ENCODE measurements at regions not wholly inside any gene's neighbourhood (a gene's known extent, or its start where the extent isn't known, plus 50 kb on each side); places are given as distances from the start of the nearest gene placed in this dataset.

DNA sequence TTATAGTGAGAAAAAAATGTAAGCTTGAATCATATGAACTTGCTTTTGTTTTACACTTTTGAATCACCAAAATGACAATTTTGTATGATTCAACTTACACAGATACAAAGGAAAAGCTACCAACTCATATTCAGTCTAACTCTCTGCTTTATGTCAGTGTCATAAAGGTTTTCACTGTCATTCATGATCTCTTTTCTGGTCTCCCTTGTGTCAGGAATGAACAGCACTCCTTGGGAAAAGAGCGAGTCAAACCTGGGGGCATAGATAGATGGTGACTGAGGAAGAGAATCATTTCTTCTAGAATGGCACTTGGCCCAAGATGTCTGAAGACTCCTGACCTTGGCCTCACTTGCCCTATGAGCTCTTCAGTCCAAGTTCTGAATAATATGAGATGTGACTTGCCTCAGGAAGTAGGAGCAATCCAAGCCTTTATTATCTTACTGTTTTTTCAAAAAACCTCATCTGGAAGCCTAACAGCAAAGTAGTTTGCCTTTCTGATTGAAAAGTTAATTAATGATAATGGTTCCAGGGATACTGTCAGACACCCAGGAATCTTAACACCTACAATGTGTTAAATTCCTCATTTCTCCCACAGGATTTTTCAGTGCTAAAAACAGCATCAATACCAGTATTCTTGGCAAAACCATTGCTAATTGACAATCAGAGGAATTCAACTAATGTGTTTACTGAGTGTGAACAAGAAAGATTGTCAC lies 270.0 kb upstream of the HSF2 start:
- DNase-seq (ENCODE audit: low spot score in 2 of 2): no peak
- Histone ChIP-seq H3K9me3 (no peaks in the 10 kb centered on the region), H3K36me3 (replicated peaks) (no peaks in the 10 kb centered on the region), H3K27me3 (ENCODE audit: low read depth) (no peaks in the 10 kb centered on the region), H3K4me1 (no peaks in the 10 kb centered on the region), H3K4me3 (no peak overlapping the region)
- in situ Hi-C loops (cut with MboI; ENCODE audit: low sequenced_read_pairs): no loop called here

DNA sequence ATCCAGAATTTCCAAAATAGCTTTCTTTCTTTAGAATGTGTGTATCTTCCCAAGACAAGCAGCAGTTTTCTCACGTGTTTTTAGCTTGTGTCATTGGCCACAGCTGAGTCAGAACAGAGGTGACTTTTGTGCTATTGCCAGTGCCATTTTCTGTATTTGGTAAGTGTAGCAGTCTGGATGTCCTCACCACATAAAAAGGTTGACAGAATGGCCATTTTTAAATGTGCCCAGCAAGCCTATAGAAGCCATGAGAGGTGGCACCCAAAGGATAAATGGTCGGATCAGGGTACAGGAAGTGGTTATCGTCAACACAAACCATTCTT lies 269.5 kb upstream of the HSF2 start:
- no peaks in the 10 kb centered on the region for H3K27me3 ChIP-seq (ENCODE audit: low read depth)
- in situ Hi-C loops (cut with MboI; ENCODE audit: low sequenced_read_pairs): no loop called here
- no peaks in the 10 kb centered on the region for H3K9me3 ChIP-seq
- DNase-seq (ENCODE audit: low spot score in 2 of 2): no peak
- H3K36me3 ChIP-seq (replicated peaks): no peaks in the 10 kb centered on the region
- no peaks in the 10 kb centered on the region for H3K4me1 ChIP-seq
- no peak overlapping the region for H3K4me3 ChIP-seq

DNA sequence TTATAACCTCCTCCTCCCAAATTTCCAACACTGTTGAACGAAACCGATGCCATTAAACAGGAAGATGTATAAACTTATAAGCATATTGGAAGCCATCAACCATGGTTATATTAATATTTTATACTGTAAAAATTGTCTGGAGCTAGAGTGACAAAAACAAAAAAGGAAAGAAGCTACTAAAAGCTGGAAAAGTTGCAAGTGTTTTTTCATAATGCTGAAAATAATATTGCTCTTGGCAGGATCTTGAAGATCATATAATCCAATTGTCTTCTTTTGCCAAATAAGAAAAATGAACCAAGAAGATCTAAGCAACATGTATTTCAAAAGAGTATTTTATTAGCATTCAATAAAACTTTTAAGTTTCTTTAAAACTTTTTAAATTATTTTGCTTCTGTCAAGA lies 268.9 kb upstream of the HSF2 start:
- DNase-seq (ENCODE audit: low spot score in 2 of 2): no peak
- Histone ChIP-seq H3K36me3 (replicated peaks) (no peaks in the 10 kb centered on the region), H3K4me3 (no peak overlapping the region), H3K9me3 (no peaks in the 10 kb centered on the region), H3K27me3 (ENCODE audit: low read depth) (no peaks in the 10 kb centered on the region), H3K4me1 (no peaks in the 10 kb centered on the region)
- in situ Hi-C loops (cut with MboI; ENCODE audit: low sequenced_read_pairs): no loop called here

DNA sequence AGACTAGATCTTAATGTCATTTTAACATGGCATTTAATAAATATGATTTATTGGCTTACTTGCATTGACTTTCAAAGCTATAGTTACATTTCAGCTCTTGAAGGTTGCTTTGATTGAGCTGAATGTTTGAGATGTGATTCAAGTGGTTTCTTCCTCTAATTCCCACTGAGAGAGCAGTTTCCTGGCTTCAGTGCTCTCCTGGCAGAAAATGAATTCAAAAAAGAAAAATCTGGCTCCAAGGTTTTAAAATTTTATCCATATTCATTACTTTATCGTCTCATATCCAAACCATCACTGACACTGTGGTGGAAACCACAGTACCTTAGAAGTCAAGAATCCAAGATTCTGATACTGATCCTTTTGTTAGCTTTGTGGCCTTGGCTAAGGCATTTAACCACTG lies 263.1 kb upstream of the HSF2 start:
- Histone ChIP-seq H3K4me3 (no peak overlapping the region), H3K4me1 (no peaks in the 10 kb centered on the region), H3K27me3 (ENCODE audit: low read depth) (no peaks in the 10 kb centered on the region), H3K9me3 (no peaks in the 10 kb centered on the region), H3K36me3 (replicated peaks) (no peaks in the 10 kb centered on the region)
- no peak for DNase-seq (ENCODE audit: low spot score in 2 of 2)
- in situ Hi-C loops (cut with MboI; ENCODE audit: low sequenced_read_pairs): no loop called here

GRCh38 chr6:122140031-122140430 lies 259.4 kb upstream of the HSF2 start:
- in situ Hi-C loops (cut with MboI; ENCODE audit: low sequenced_read_pairs): no loop called here
- no peaks in the 10 kb centered on the region for H3K27me3 ChIP-seq (ENCODE audit: low read depth)
- DNase-seq (ENCODE audit: low spot score in 2 of 2): no peak
- H3K4me3 ChIP-seq: no peak overlapping the region
- H3K9me3 ChIP-seq: no peaks in the 10 kb centered on the region
- no peaks in the 10 kb centered on the region for H3K4me1 ChIP-seq
- H3K36me3 ChIP-seq (replicated peaks): no peaks in the 10 kb centered on the region

- Histone ChIP-seq H3K9me3 (no peaks in the 10 kb centered on the region), H3K27me3 (ENCODE audit: low read depth) (no peaks in the 10 kb centered on the region), H3K4me3 (no peak overlapping the region), H3K4me1 (no peaks in the 10 kb centered on the region), H3K36me3 (replicated peaks) (no peaks in the 10 kb centered on the region)
- in situ Hi-C loops (cut with MboI; ENCODE audit: low sequenced_read_pairs): no loop called here
- DNase-seq (ENCODE audit: low spot score in 2 of 2): no peak
Measured at GRCh38 chr6:122141246-122141645, 258.2 kb upstream of the HSF2 start.

DNA sequence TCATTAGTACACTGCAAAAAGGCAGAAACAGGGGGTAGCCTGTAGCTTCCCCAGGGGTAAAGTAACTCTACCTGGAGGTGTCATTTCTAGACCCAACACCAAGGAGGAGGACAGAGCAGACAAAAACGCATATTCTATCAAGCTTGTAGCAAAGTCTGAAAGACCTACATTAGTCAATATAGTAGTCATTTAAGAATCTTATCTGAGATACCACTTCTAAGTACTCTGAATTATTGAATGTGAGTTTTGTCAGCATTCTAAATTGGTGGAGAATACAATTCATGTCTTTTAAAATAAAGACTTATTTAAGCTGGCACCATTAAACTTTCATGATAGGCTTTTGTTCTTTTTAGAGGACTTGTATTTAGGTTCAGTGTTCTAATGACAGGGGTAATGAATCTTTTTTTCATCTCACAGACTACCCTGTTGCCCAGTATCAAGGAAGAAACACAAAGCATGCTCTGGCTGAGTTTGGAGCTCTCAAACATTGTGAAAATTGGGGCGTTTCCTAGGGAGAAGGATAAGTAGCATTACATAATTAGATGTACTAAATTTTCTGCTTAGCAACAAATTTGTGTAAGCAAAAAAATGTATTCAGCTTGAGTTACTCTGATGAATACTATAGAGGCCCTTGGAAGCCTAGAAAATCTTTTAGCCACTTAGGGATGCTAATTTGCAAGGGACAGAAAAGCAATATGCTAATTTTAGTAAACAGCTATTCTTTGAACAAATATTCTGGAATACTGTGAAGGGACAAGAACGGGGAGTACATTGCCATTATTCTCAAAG lies 255.4 kb upstream of the HSF2 start:
- H3K4me1 ChIP-seq: no peaks in the 10 kb centered on the region
- no peaks in the 10 kb centered on the region for H3K36me3 ChIP-seq (replicated peaks)
- H3K27me3 ChIP-seq (ENCODE audit: low read depth): no peaks in the 10 kb centered on the region
- no peak overlapping the region for H3K4me3 ChIP-seq
- DNase-seq (ENCODE audit: low spot score in 2 of 2): no peak
- no peaks in the 10 kb centered on the region for H3K9me3 ChIP-seq
- in situ Hi-C loops (cut with MboI; ENCODE audit: low sequenced_read_pairs): no loop called here

DNA sequence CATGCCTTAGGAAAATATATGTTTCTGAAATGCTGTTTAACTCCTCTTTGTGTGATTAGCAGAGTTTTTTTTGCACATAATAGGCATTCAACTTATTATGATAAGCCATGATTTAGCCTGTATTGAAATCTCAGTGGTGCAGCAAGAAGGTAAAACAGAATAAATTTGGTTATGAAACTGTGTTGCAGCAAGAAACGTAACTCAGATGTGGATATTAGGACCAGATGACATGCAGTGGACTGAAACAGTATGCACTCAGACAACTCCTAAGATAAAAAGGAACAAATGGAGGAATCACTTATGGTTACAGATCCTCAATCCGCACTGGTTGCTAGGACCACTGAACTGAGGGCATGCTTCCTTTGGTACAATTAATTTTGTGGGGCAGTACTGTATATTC lies 254.2 kb upstream of the HSF2 start:
- in situ Hi-C loops (cut with MboI; ENCODE audit: low sequenced_read_pairs): no loop called here
- no peaks in the 10 kb centered on the region for H3K36me3 ChIP-seq (replicated peaks)
- no peaks in the 10 kb centered on the region for H3K4me1 ChIP-seq
- no peaks in the 10 kb centered on the region for H3K9me3 ChIP-seq
- H3K4me3 ChIP-seq: no peak overlapping the region
- no peaks in the 10 kb centered on the region for H3K27me3 ChIP-seq (ENCODE audit: low read depth)
- no peak for DNase-seq (ENCODE audit: low spot score in 2 of 2)

DNA sequence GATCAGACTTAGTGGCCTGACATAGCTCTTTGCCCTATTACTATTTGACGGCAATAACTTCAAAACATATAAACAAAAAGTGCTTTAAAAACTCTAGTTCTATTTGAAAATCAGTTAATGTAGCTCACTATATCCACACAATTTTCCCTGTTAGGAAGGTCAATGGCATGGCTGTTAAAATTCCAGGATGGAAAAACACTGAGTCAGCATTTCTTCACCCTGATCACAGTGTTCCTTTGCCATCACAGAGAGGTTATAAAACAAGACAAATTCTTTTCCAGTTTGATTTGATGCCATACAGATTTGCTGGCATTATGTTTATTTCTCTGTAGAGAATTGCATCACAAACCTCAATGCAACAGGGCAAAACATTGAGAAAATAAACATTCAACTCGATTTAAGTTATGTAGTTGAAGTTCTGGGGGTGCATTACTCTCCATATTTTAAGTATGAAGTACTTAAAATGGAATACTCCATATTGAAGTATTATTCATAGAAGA lies 253.7 kb upstream of the HSF2 start:
- Histone ChIP-seq H3K36me3 (replicated peaks) (no peaks in the 10 kb centered on the region), H3K27me3 (ENCODE audit: low read depth) (no peaks in the 10 kb centered on the region), H3K9me3 (no peaks in the 10 kb centered on the region), H3K4me3 (no peak overlapping the region), H3K4me1 (no peaks in the 10 kb centered on the region)
- no peak for DNase-seq (ENCODE audit: low spot score in 2 of 2)
- in situ Hi-C loops (cut with MboI; ENCODE audit: low sequenced_read_pairs): no loop called here

- Histone ChIP-seq H3K27me3 (ENCODE audit: low read depth) (no peaks in the 10 kb centered on the region), H3K4me1 (no peaks in the 10 kb centered on the region), H3K36me3 (replicated peaks) (no peaks in the 10 kb centered on the region), H3K9me3 (no peaks in the 10 kb centered on the region), H3K4me3 (no peak overlapping the region)
- DNase-seq (ENCODE audit: low spot score in 2 of 2): no peak
- in situ Hi-C loops (cut with MboI; ENCODE audit: low sequenced_read_pairs): no loop called here
Measured at GRCh38 chr6:122147291-122147690, 252.2 kb upstream of the HSF2 start.

GRCh38 chr6:122151066-122151465 lies 248.4 kb upstream of the HSF2 start:
- in situ Hi-C loops (cut with MboI; ENCODE audit: low sequenced_read_pairs): no loop called here
- H3K4me3 ChIP-seq: no peak overlapping the region

GRCh38 chr6:122151763-122152162 lies 247.7 kb upstream of the HSF2 start:
- no peaks in the 10 kb centered on the region for H3K4me1 ChIP-seq
- H3K4me3 ChIP-seq: no peak overlapping the region
- no peak for DNase-seq (ENCODE audit: low spot score in 2 of 2)
- in situ Hi-C loops (cut with MboI; ENCODE audit: low sequenced_read_pairs): no loop called here
- H3K36me3 ChIP-seq (replicated peaks): no peaks in the 10 kb centered on the region
- no peaks in the 10 kb centered on the region for H3K27me3 ChIP-seq (ENCODE audit: low read depth)
- no peaks in the 10 kb centered on the region for H3K9me3 ChIP-seq

More at GRCh38 chr6:122151066-122151465, 248.4 kb upstream of the HSF2 start:
- no peaks in the 10 kb centered on the region for H3K27me3 ChIP-seq (ENCODE audit: low read depth)
- H3K36me3 ChIP-seq (replicated peaks): no peaks in the 10 kb centered on the region
- H3K4me1 ChIP-seq: no peaks in the 10 kb centered on the region
- no peaks in the 10 kb centered on the region for H3K9me3 ChIP-seq
- DNase-seq (ENCODE audit: low spot score in 2 of 2): no peak

DNA sequence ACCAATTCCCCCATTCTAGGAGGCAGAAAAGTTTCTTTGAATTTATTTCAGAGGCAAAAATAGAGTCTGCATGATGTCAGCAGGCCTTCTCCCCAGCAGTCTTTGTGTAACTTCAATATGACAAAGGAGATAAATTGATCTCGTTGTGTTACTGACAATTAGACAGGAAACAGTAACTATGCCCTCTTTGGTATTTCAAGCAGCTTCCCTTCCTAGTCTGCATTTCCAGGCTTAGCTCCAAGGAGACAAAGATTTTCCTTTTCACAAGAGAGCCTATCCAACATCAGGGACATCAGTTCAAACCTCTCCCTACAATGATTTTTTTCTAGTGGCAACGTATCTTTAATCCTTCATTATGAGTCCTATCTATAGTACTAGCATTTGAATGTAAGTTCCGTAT lies 245.9 kb upstream of the HSF2 start:
- Histone ChIP-seq H3K4me3 (no peak overlapping the region), H3K4me1 (no peaks in the 10 kb centered on the region), H3K36me3 (replicated peaks) (no peaks in the 10 kb centered on the region), H3K9me3 (no peaks in the 10 kb centered on the region), H3K27me3 (ENCODE audit: low read depth) (no peaks in the 10 kb centered on the region)
- in situ Hi-C loops (cut with MboI; ENCODE audit: low sequenced_read_pairs): no loop called here
- DNase-seq (ENCODE audit: low spot score in 2 of 2): no peak

- DNase-seq (ENCODE audit: low spot score in 2 of 2): no peak
- in situ Hi-C loops (cut with MboI; ENCODE audit: low sequenced_read_pairs): no loop called here
Measured at GRCh38 chr6:122154155-122154554, 245.3 kb upstream of the HSF2 start.

More at GRCh38 chr6:122154155-122154554, 245.3 kb upstream of the HSF2 start:
- Histone ChIP-seq H3K27me3 (ENCODE audit: low read depth) (no peaks in the 10 kb centered on the region), H3K4me1 (no peaks in the 10 kb centered on the region), H3K9me3 (no peaks in the 10 kb centered on the region), H3K36me3 (replicated peaks) (no peaks in the 10 kb centered on the region), H3K4me3 (no peak overlapping the region)

All from HAP-1 (cell line).